ENCODE measurements at regions not wholly inside any gene's neighbourhood (a gene's known extent, or its start where the extent isn't known, plus 50 kb on each side); places are given as distances from the start of the nearest gene placed in this dataset.

DNA sequence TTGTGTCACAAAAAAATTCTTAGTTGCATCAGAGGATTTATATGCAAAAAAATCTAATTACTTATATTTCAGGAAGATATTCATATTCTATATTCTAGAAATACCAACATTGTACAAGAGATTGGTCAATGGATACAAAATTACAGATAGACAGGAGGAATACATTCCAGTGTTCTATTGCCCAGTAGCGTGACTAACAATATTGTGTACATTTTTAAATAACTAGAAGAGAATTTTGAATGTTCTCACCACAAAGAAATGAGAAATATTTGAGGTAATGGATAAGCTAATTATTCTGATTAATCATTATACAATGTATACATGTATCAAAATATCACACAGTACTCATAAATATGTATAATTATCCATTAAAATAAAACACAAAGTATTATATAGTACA lies 253.3 kb downstream of the IPMK start:
- peaks cover 2% of the 10 kb centered on the region for H3K4me1 Mint-ChIP-seq
- DNase-seq (ENCODE audit: low spot score in 2 of 2, unreplicated experiment in 2 of 2): no peak
- no peak overlapping the region for H3K27ac Mint-ChIP-seq
- H3K4me3 Mint-ChIP-seq: no peak overlapping the region
- no peaks in the 10 kb centered on the region for H3K36me3 Mint-ChIP-seq
- peaks cover 2% of the 10 kb centered on the region for H3K27me3 Mint-ChIP-seq (ENCODE audit: low read depth)
- TF ChIP-seq, protein P1, sequence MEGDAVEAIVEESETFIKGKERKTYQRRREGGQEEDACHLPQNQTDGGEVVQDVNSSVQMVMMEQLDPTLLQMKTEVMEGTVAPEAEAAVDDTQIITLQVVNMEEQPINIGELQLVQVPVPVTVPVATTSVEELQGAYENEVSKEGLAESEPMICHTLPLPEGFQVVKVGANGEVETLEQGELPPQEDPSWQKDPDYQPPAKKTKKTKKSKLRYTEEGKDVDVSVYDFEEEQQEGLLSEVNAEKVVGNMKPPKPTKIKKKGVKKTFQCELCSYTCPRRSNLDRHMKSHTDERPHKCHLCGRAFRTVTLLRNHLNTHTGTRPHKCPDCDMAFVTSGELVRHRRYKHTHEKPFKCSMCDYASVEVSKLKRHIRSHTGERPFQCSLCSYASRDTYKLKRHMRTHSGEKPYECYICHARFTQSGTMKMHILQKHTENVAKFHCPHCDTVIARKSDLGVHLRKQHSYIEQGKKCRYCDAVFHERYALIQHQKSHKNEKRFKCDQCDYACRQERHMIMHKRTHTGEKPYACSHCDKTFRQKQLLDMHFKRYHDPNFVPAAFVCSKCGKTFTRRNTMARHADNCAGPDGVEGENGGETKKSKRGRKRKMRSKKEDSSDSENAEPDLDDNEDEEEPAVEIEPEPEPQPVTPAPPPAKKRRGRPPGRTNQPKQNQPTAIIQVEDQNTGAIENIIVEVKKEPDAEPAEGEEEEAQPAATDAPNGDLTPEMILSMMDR (IDR thresholded peaks at IDR 0.05; ENCODE audit: unreplicated experiment): no peak
- no peaks in the 10 kb centered on the region for H3K9me3 Mint-ChIP-seq

DNA sequence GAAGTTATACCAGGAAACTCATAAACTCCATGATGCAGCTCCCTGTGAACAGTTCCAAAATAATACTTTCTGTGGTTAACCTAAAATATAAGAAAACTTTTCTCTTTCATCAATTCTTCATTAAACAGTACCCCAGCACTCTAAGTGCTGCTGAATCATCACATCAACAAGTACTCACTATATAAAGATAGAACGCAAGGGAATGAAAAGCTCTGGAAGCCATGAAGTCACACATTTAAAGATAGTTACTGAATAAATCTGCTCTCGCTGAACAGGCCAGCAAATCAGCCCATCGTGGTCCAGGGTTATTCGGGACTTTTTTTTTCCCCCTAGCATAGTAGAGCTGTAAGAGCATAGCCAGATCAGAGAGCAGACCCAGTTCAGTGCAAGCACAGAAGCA lies 254.3 kb downstream of the IPMK start:
- Mint-ChIP-seq H3K36me3 (no peaks in the 10 kb centered on the region), H3K9me3 (no peaks in the 10 kb centered on the region), H3K4me3 (no peak overlapping the region), H3K27me3 (ENCODE audit: low read depth) (peaks cover 2% of the 10 kb centered on the region), H3K4me1 (peaks cover 2% of the 10 kb centered on the region), H3K27ac (no peak overlapping the region)
- no peak for DNase-seq (ENCODE audit: low spot score in 2 of 2, unreplicated experiment in 2 of 2)
- TF ChIP-seq, protein P1 (IDR thresholded peaks at IDR 0.05; ENCODE audit: unreplicated experiment): no peak

DNA sequence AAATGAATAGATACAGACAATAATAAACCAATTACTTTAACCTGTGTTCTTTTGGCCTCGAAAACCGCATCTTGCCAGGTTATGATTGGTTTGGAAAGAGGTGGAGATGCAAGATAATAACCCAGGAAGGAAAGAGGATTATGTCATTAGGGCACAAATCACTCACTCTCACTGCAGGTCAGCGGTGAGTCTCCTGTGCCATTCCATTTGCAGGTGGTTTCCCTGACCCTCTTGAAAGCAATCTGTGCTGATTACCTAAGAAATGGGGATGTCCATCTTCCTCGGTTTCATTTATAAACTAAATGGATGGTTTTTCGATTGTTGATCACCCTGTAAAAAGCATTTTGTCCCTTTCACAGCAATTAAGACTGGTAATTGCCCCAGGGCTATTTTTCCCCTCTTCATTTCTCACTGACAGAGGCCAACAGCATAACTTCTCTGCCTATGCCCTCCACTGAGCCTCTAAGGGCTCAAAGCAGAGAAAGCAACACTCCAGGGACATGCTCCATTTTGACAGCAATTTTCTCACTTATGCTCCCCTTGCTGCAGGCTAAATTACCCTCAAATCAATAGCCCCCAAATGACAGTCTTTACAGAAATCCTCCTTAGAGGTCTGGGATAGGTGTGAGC lies 257.5 kb downstream of the IPMK start:
- no peaks in the 10 kb centered on the region for H3K9me3 Mint-ChIP-seq

DNA sequence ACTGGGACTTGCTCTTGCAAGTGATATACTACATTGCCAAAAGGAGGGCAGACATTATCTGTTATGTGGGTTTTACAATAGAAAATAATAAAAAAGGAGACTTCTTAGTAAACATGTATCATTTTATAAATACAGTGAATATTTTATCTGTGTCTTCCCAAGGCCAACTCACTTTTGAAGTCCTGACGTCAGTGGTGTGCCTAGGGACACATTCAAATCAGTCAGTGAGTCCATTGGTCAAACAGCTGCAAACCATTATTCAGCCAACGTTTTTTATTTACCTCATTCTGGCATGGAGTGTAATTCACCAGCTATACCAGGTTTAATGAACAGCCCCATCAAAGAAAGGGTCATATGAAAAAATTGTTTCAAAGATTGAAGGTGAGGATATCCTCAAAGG lies 263.7 kb downstream of the IPMK start:
- Mint-ChIP-seq H3K4me1 (no peaks in the 10 kb centered on the region), H3K4me3 (no peak overlapping the region), H3K9me3 (no peaks in the 10 kb centered on the region), H3K27me3 (ENCODE audit: low read depth) (peaks cover 1% of the 10 kb centered on the region), H3K36me3 (no peaks in the 10 kb centered on the region), H3K27ac (no peak overlapping the region)
- DNase-seq (ENCODE audit: low spot score in 2 of 2, unreplicated experiment in 2 of 2): no peak
- TF ChIP-seq, protein P1 (IDR thresholded peaks at IDR 0.05; ENCODE audit: unreplicated experiment): no peak

More for the DNA sequence above, 257.5 kb downstream of the IPMK start:
- DNase-seq (ENCODE audit: low spot score in 2 of 2, unreplicated experiment in 2 of 2): no peak
- TF ChIP-seq, protein P1 (IDR thresholded peaks at IDR 0.05; ENCODE audit: unreplicated experiment): no peak
- Mint-ChIP-seq H3K27me3 (ENCODE audit: low read depth) (peaks cover 3% of the 10 kb centered on the region), H3K4me1 (peaks cover 2% of the 10 kb centered on the region), H3K4me3 (no peak overlapping the region), H3K27ac (no peak overlapping the region), H3K36me3 (no peaks in the 10 kb centered on the region)

DNA sequence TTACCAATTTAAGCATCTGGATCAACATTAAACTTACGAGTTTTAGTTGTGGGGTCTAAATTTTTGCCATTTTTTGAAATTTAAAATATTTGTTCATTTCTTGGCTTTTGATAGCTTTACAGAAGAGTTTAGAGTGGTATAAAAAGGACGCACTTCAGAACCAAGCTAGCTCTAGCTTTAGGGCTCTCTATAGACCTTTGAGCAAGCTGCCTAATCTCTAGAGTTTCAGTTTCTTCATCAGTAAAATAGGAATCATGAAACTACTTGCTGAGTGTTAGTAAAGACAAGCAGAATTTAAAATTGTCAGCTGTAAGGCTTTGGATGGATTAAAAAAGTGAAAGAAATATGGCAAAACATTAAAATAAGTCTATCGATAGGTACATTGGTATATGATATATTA lies 266.5 kb downstream of the IPMK start:
- H3K4me3 Mint-ChIP-seq: no peak overlapping the region
- no peak for DNase-seq (ENCODE audit: low spot score in 2 of 2, unreplicated experiment in 2 of 2)
- H3K4me1 Mint-ChIP-seq: no peaks in the 10 kb centered on the region
- no peaks in the 10 kb centered on the region for H3K27me3 Mint-ChIP-seq (ENCODE audit: low read depth)
- H3K27ac Mint-ChIP-seq: no peak overlapping the region
- H3K36me3 Mint-ChIP-seq: no peaks in the 10 kb centered on the region
- TF ChIP-seq, protein P1 (IDR thresholded peaks at IDR 0.05; ENCODE audit: unreplicated experiment): no peak
- H3K9me3 Mint-ChIP-seq: no peaks in the 10 kb centered on the region

DNA sequence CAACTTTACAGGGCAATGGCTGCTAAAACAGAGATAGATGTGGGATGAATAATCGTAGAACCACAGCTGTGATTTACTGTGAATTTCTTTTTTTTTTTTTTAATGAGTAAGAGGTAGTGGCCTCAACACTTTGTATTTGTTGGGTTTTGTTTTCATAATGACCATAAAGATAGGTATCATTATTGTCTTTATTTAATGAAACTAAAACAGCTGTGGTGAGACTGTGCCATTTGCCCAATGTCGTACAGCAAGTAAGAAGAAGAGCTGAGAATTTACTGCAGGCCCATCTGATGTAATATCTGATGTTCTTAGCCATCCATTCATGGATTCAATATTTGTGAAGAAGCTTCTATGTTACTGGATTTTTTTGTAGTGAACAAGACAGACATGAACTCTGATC lies 271.2 kb downstream of the IPMK start:
- Mint-ChIP-seq H3K27ac (no peak overlapping the region), H3K4me1 (peaks cover 8% of the 10 kb centered on the region), H3K4me3 (no peak overlapping the region), H3K27me3 (ENCODE audit: low read depth) (no peaks in the 10 kb centered on the region), H3K9me3 (peaks cover 3% of the 10 kb centered on the region), H3K36me3 (no peaks in the 10 kb centered on the region)
- TF ChIP-seq, protein P1 (IDR thresholded peaks at IDR 0.05; ENCODE audit: unreplicated experiment): no peak
- no peak for DNase-seq (ENCODE audit: low spot score in 2 of 2, unreplicated experiment in 2 of 2)
